ENCODE measurements at regions not wholly inside any gene's neighbourhood (a gene's known extent, or its start where the extent isn't known, plus 50 kb on each side); places are given as distances from the start of the nearest gene placed in this dataset.

GRCh38 chr13:44784708-44785080, 204.6 kb downstream of the NUFIP1 start:
- TF ChIP-seq USF2 (IDR thresholded peaks at IDR 0.05; ENCODE audit: low read length) (no peak), POLR2A (IDR thresholded peaks at IDR 0.05; ENCODE audit: control extremely low read depth in 1 of 2, low read depth in 2 of 2, low read length in 2 of 2) (no peak), POLR2AphosphoS5 (IDR thresholded peaks at IDR 0.05; ENCODE audit: low read depth, low read length) (no peak), TAF1 (IDR thresholded peaks at IDR 0.05; ENCODE audit: low read depth, low read length) (no peak), RAD21 (IDR thresholded peaks at IDR 0.05 in 1 of 2, conservative IDR thresholded peaks at IDR 0.05 in 1 of 2; ENCODE audit: low read depth in 2 of 2, low read length in 2 of 2) (no peak), EZH2 (IDR thresholded peaks at IDR 0.05; ENCODE audit: low read depth, low read length, severe bottlenecking) (no peak)
